ENCODE measurements at regions not wholly inside any gene's neighbourhood (a gene's known extent, or its start where the extent isn't known, plus 50 kb on each side); places are given as distances from the start of the nearest gene placed in this dataset.

DNA sequence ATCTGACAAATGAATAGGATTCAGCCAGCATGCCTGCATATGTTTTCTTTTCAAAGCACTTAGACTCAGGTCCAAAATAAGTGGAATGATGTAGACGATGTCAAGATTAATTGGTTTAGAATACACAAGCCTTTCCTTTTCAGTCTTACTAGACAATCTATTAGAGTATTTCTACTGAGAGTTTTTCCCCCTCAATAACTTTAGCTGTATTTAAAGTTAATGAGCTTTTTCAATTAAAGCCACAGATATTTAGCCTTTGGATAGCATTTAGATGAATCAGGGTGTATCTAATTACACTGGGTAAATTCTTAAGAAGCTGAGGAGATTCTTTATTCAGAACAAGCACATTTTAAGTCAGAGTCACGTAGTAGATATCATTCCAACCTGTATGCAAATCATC, 198.7 kb upstream of the MPDZ start:
- TF ChIP-seq EZH2phosphoT487 (IDR thresholded peaks at IDR 0.05; ENCODE audit: unreplicated experiment) (no peak), POLR2AphosphoS5 (IDR thresholded peaks at IDR 0.05; ENCODE audit: low read depth) (no peak), EZH2 (IDR thresholded peaks at IDR 0.05; ENCODE audit: low read depth, unreplicated experiment) (no peak), CREB1 (CRISPR knock-in tag; IDR thresholded peaks at IDR 0.05; ENCODE audit: low read depth) (no peak), JUNB (IDR thresholded peaks at IDR 0.05; ENCODE audit: unreplicated experiment) (no peak)
- TF ChIP-seq, protein P1, sequence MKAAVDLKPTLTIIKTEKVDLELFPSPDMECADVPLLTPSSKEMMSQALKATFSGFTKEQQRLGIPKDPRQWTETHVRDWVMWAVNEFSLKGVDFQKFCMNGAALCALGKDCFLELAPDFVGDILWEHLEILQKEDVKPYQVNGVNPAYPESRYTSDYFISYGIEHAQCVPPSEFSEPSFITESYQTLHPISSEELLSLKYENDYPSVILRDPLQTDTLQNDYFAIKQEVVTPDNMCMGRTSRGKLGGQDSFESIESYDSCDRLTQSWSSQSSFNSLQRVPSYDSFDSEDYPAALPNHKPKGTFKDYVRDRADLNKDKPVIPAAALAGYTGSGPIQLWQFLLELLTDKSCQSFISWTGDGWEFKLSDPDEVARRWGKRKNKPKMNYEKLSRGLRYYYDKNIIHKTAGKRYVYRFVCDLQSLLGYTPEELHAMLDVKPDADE (IDR thresholded peaks at IDR 0.05): no peak
- TF ChIP-seq, protein P2, sequence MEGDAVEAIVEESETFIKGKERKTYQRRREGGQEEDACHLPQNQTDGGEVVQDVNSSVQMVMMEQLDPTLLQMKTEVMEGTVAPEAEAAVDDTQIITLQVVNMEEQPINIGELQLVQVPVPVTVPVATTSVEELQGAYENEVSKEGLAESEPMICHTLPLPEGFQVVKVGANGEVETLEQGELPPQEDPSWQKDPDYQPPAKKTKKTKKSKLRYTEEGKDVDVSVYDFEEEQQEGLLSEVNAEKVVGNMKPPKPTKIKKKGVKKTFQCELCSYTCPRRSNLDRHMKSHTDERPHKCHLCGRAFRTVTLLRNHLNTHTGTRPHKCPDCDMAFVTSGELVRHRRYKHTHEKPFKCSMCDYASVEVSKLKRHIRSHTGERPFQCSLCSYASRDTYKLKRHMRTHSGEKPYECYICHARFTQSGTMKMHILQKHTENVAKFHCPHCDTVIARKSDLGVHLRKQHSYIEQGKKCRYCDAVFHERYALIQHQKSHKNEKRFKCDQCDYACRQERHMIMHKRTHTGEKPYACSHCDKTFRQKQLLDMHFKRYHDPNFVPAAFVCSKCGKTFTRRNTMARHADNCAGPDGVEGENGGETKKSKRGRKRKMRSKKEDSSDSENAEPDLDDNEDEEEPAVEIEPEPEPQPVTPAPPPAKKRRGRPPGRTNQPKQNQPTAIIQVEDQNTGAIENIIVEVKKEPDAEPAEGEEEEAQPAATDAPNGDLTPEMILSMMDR (conservative IDR thresholded peaks at IDR 0.05; ENCODE audit: low read depth in 2 of 2): no peak
- TF ChIP-seq, protein P3, sequence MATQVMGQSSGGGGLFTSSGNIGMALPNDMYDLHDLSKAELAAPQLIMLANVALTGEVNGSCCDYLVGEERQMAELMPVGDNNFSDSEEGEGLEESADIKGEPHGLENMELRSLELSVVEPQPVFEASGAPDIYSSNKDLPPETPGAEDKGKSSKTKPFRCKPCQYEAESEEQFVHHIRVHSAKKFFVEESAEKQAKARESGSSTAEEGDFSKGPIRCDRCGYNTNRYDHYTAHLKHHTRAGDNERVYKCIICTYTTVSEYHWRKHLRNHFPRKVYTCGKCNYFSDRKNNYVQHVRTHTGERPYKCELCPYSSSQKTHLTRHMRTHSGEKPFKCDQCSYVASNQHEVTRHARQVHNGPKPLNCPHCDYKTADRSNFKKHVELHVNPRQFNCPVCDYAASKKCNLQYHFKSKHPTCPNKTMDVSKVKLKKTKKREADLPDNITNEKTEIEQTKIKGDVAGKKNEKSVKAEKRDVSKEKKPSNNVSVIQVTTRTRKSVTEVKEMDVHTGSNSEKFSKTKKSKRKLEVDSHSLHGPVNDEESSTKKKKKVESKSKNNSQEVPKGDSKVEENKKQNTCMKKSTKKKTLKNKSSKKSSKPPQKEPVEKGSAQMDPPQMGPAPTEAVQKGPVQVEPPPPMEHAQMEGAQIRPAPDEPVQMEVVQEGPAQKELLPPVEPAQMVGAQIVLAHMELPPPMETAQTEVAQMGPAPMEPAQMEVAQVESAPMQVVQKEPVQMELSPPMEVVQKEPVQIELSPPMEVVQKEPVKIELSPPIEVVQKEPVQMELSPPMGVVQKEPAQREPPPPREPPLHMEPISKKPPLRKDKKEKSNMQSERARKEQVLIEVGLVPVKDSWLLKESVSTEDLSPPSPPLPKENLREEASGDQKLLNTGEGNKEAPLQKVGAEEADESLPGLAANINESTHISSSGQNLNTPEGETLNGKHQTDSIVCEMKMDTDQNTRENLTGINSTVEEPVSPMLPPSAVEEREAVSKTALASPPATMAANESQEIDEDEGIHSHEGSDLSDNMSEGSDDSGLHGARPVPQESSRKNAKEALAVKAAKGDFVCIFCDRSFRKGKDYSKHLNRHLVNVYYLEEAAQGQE (IDR thresholded peaks at IDR 0.05; ENCODE audit: unreplicated experiment): no peak

Data from GM23338 (cell line).